ENCODE measurements at regions not wholly inside any gene's neighbourhood (a gene's known extent, or its start where the extent isn't known, plus 50 kb on each side); places are given as distances from the start of the nearest gene placed in this dataset.

- Histone ChIP-seq H3K27ac (ENCODE audit: low read length) (no peak overlapping the region), H3K9me3 (replicated peaks; ENCODE audit: control insufficient read depth, low read depth, low read length) (no peaks in the 10 kb centered on the region), H3K27me3 (ENCODE audit: control insufficient read depth, insufficient read depth, low read length) (no peaks in the 10 kb centered on the region), H3K4me3 (ENCODE audit: low read length) (no peak overlapping the region), H3K36me3 (ENCODE audit: control insufficient read depth, insufficient read depth, low read length) (no peaks in the 10 kb centered on the region), H3K4me1 (ENCODE audit: control insufficient read depth, insufficient read depth, low read length) (no peaks in the 10 kb centered on the region)
- DNase-seq = no peak
- no CpG with 5 or more reads among the region's 1 CpG for WGBS (ENCODE audit: insufficient coverage)
These were observed 59.9 kb upstream of the IL2 start for GRCh38 chr4:122516376-122516775.

GRCh38 chr4:122514671-122515070, 58.1 kb upstream of the IL2 start:
- H3K27me3 ChIP-seq (ENCODE audit: control insufficient read depth, insufficient read depth, low read length) = no peaks in the 10 kb centered on the region
- no peaks in the 10 kb centered on the region for H3K9me3 ChIP-seq (replicated peaks; ENCODE audit: control insufficient read depth, low read depth, low read length)
- WGBS (ENCODE audit: insufficient coverage) = no CpG with 5 or more reads among the region's 3 CpGs
- H3K36me3 ChIP-seq (ENCODE audit: control insufficient read depth, insufficient read depth, low read length) = no peaks in the 10 kb centered on the region
- no peak overlapping the region for H3K27ac ChIP-seq (ENCODE audit: low read length)
- DNase-seq = no peak
- H3K4me3 ChIP-seq (ENCODE audit: low read length) = no peak overlapping the region
- no peaks in the 10 kb centered on the region for H3K4me1 ChIP-seq (ENCODE audit: control insufficient read depth, insufficient read depth, low read length)

GRCh38 chr4:122512430-122512829, 55.9 kb upstream of the IL2 start:
- no peak overlapping the region for H3K27ac ChIP-seq (ENCODE audit: low read length)

GRCh38 chr4:122508083-122508482, 51.6 kb upstream of the IL2 start:
- DNase-seq = no peak
- H3K36me3 ChIP-seq (ENCODE audit: control insufficient read depth, insufficient read depth, low read length) = no peaks in the 10 kb centered on the region
- H3K9me3 ChIP-seq (replicated peaks; ENCODE audit: control insufficient read depth, low read depth, low read length) = no peaks in the 10 kb centered on the region
- H3K4me1 ChIP-seq (ENCODE audit: control insufficient read depth, insufficient read depth, low read length) = no peaks in the 10 kb centered on the region
- no peak overlapping the region for H3K4me3 ChIP-seq (ENCODE audit: low read length)
- no peak overlapping the region for H3K27ac ChIP-seq (ENCODE audit: low read length)
- H3K27me3 ChIP-seq (ENCODE audit: control insufficient read depth, insufficient read depth, low read length) = no peaks in the 10 kb centered on the region
- no CpG with 5 or more reads among the region's 1 CpG for WGBS (ENCODE audit: insufficient coverage)

More at GRCh38 chr4:122512430-122512829, 55.9 kb upstream of the IL2 start:
- no peak for DNase-seq
- Histone ChIP-seq H3K27me3 (ENCODE audit: control insufficient read depth, insufficient read depth, low read length) (no peaks in the 10 kb centered on the region), H3K4me1 (ENCODE audit: control insufficient read depth, insufficient read depth, low read length) (no peaks in the 10 kb centered on the region), H3K36me3 (ENCODE audit: control insufficient read depth, insufficient read depth, low read length) (no peaks in the 10 kb centered on the region), H3K9me3 (replicated peaks; ENCODE audit: control insufficient read depth, low read depth, low read length) (no peaks in the 10 kb centered on the region), H3K4me3 (ENCODE audit: low read length) (no peak overlapping the region)
